ENCODE measurements at regions not wholly inside any gene's neighbourhood (a gene's known extent, or its start where the extent isn't known, plus 50 kb on each side); places are given as distances from the start of the nearest gene placed in this dataset.

DNA sequence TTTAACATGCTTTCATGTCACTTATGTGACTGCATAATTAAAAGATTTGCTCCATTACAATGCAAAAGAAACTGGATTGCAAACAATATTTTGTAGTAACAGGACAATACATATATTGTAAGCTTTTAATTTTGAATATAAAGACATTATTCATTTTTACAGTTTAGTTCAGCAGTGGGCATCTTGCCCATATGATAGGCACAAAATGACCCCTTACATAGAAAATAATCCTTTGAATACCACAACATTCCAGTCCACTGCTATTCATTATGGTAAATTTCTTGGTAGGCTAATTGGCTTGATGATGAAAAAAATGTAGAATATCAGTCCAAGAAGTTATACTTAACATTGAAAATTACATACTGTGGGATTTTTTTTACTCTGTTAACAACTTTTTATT is 74.1 kb upstream of the LAMA2 start:
- TF ChIP-seq, protein P1, sequence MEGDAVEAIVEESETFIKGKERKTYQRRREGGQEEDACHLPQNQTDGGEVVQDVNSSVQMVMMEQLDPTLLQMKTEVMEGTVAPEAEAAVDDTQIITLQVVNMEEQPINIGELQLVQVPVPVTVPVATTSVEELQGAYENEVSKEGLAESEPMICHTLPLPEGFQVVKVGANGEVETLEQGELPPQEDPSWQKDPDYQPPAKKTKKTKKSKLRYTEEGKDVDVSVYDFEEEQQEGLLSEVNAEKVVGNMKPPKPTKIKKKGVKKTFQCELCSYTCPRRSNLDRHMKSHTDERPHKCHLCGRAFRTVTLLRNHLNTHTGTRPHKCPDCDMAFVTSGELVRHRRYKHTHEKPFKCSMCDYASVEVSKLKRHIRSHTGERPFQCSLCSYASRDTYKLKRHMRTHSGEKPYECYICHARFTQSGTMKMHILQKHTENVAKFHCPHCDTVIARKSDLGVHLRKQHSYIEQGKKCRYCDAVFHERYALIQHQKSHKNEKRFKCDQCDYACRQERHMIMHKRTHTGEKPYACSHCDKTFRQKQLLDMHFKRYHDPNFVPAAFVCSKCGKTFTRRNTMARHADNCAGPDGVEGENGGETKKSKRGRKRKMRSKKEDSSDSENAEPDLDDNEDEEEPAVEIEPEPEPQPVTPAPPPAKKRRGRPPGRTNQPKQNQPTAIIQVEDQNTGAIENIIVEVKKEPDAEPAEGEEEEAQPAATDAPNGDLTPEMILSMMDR (IDR thresholded peaks at IDR 0.05): no peak
- no peak for TF ChIP-seq POLR2A (IDR thresholded peaks at IDR 0.05)
- no peak for TF ChIP-seq POLR2AphosphoS5 (IDR thresholded peaks at IDR 0.05)

Measured in breast epithelium (tissue), 3 donors.